ENCODE measurements at regions not wholly inside any gene's neighbourhood (a gene's known extent, or its start where the extent isn't known, plus 50 kb on each side); places are given as distances from the start of the nearest gene placed in this dataset.

DNA sequence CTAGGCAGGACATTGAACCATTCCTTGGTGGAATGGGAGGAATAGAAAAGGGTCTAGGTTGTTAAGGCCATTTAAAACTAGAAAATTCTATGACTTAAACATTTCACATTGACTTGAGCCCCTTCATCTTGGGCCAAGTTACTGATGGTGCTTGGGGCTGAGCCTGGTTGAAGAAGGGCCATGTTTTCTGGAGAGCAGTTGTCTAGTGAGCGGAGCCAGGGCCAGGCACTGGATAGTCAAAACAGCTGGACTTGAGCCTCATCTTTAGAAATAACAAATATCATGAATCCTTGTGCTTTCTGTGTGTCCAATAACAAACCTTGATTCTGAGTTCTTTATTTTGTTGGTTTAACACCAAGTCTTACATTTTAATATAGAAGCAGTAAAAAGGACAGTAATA is 134.6 kb upstream of the TCF21 start:
- DNase-seq (ENCODE audit: low read depth, low spot score) = no peak

GRCh38 chr6:133756078-133756695 is 132.7 kb upstream of the TCF21 start:
- no peak for DNase-seq (ENCODE audit: low read depth, low spot score)

DNA sequence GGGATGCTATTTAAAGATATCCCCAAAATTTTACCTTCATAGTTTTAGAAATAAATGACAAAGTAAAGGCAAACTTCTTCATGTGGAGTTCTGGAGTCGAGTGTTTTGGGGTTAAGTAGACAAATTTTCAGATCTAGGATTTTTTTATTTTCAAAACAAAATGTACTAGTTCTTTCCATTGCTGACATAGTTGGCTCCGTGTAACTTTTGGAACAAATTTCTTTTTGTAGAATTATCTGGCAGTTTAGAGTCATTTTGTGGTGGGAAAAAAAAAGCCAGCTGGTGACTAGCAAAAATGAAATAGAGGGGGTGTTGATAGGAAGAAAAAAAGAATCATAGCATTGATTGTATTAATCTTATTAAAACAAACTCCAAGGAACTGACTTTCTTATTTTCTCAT is 131.6 kb upstream of the TCF21 start:
- DNase-seq (ENCODE audit: low read depth, low spot score) = no peak

DNA sequence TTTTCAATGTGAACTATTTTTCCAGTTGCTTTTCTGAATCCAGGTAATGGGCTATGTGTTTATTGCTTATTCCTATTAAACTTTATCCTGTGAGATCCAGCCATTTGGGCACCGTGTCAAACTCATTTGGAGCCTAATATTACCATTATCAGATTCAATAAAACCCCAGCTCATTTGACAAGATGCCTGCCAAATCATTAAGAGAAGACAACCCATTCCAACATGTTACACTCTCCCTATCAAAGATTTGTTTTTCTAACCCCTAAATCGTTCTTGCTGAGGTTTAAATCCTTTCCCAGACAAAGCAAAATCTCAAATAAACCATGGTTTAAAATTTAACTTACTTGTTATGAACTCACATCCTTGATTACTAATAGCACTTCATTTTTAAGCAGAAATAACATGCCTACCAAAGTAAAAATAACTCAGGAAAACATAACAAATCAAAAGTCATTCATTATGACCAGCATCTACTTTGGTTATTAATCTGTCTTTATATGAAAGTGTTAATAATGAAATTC is 130.0 kb upstream of the TCF21 start:
- no peak for DNase-seq (ENCODE audit: low read depth, low spot score)

GRCh38 chr6:133759524-133759923 is 129.4 kb upstream of the TCF21 start:
- no peak for DNase-seq (ENCODE audit: low read depth, low spot score)

- DNase-seq (ENCODE audit: low read depth, low spot score) = no peak
Observed at GRCh38 chr6:133761706-133762105, 127.2 kb upstream of the TCF21 start.

- DNase-seq (ENCODE audit: low read depth, low spot score) = no peak
Observed at GRCh38 chr6:133764008-133764753, 124.7 kb upstream of the TCF21 start.

- no peak for DNase-seq (ENCODE audit: low read depth, low spot score)
Observed at GRCh38 chr6:133764754-133765208, 124.1 kb upstream of the TCF21 start.

DNA sequence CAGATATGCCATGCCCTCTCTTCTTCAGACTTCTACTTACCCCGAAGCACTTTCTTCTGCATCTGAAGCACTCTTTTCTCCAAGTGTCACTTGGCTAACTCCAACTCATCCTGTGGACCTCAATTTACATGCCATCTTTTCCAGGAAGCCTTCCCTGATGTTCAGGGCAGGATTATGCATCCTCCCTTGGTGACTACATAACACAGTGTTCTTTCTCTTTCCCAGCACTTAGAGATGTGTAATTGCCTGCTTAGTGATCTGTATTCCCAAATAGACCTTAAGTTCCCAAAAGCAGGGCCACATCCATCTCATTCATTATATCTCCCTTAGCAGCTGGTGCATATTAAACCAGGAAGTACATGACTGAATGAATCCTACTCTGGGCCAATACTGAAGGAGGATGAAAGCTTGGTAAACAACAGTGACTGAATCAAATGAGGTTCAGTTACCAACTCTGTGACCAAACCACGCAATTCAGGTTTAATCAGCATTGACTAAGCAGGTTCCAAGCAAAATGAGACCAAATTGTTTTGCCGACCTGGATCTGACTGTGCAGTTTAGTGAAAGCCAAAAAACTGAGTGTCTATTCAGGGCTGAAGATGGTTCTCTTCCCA is 121.4 kb upstream of the TCF21 start:
- no peak for DNase-seq (ENCODE audit: low read depth, low spot score)

DNA sequence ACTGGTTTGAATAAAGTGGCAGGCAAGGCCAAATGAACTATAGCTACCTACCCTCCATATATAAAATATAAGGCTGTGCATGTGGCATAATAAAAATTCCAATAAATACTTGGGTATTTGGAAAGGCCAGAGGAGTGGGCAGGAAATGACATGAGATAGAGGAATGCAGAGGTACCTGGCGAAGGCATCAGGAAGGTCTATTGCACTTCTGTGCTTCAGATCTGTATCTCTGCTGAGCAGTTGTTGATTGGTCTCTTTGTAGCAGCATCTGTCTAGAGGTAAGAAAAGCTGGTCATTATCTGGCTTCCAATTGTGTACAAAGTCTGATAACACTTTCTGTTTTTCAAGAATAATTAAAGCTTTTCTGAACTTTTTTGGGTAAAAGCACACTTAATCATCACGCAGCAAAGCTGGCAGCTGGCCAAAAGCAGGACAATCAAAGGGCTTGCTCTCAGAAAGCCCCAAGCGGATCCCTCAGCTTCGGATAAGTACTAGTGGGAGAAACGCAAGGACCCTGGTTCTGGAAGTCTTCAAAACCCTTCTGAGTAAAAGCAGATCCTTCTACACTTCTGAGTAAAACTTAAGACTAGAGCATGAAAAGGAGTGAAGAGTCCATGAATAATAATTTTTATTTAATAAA is 120.1 kb upstream of the TCF21 start:
- DNase-seq (ENCODE audit: low read depth, low spot score) = no peak

DNA sequence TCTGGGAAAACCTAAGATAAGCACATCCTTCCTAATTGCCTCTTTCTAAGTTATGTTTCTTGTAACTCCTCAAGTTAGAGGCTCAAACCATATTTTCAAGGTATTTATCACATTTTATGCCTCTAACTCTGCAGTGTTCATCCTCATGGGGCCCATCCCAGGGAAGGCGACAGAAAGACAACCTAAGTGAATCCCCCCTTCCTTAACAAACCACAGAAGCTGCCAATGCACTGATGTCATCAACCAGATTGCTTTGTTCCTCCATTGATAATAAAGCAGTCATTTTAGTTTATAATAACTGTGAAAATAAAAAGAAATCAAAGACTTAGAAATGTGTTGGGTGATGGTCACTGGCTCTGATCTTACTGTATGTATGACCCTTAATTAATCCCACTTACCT is 119.5 kb upstream of the TCF21 start:
- DNase-seq (ENCODE audit: low read depth, low spot score) = no peak

DNA sequence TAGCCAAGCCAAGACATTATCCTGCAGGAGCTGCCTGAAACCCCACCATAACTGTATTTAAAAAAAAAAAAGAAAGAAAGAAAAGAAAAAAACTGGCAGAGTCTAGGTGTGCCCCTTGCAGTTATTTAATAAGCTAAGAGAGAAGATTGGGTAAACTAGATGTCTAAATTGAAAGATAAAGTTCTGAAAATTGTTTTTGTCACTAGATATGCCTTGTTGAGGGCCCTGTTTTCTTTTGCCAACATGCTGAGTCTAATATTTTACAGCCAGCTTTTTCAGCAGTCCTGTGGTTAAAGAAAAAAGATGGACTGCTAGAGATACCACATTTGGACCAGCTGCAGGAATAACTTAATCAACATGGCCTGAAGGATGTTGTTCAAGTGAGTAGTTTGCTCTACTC is 116.3 kb upstream of the TCF21 start:
- DNase-seq (ENCODE audit: low read depth, low spot score) = no peak

DNA sequence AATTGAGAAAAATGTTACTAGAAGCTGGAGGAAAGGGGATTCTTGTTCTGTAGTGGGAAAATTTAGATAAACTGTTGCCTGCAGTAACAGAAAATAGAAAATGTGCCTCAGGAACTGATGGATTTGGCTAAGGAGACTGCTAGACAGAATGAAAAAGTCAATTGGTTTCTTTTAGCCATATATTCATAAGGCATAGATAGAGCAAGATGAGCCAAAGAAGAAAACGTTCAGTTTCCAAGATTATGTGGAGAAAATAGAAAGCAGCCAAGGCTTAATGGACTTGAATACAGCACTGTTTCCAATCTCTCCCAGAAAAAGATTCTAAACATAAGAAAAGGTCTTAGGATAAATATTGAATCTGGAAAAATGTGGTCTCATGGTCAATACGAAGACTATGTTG is 115.1 kb upstream of the TCF21 start:
- no peak for DNase-seq (ENCODE audit: low read depth, low spot score)

GRCh38 chr6:133774356-133774755 is 114.6 kb upstream of the TCF21 start:
- DNase-seq (ENCODE audit: low read depth, low spot score) = no peak

GRCh38 chr6:133778414-133779130 is 110.3 kb upstream of the TCF21 start:
- no peak for DNase-seq (ENCODE audit: low read depth, low spot score)

- no peak for DNase-seq (ENCODE audit: low read depth, low spot score)
Observed at GRCh38 chr6:133779916-133780695, 108.8 kb upstream of the TCF21 start.

- no peak for DNase-seq (ENCODE audit: low read depth, low spot score)
Observed at GRCh38 chr6:133786016-133786415, 102.9 kb upstream of the TCF21 start.

- no peak for DNase-seq (ENCODE audit: low read depth, low spot score)
Observed at GRCh38 chr6:133787122-133787521, 101.8 kb upstream of the TCF21 start.

DNA sequence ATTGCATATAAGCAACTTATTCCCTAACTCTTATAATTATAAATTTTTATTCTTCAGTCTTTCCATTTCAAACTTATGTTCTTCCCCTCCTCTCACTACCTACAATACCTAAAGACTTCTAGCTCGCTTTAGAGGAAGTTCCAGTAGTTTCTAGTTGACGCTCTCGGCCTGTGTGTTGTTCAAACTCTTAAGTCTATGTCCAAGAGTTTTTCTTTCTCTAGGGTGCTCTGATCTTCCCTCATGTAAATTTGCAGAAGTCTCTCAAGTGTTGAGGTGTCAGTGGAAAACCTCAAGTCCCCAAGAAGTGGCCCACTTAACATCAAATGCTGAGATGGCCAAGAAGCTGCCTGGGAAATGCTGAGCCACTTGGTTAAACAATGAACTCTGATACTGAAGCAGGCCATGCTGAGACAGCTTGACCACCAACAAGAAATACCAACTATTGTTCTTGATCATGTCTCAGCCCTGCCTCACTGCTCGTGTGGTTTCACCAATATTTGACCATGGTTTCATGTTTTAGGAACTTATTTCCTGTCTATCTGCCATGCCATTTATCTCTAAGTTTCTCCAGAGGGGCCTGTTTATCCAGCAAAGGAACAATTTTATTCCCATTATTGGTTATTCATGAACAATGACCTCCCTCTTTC is 100.9 kb upstream of the TCF21 start:
- DNase-seq (ENCODE audit: low read depth, low spot score) = no peak

DNA sequence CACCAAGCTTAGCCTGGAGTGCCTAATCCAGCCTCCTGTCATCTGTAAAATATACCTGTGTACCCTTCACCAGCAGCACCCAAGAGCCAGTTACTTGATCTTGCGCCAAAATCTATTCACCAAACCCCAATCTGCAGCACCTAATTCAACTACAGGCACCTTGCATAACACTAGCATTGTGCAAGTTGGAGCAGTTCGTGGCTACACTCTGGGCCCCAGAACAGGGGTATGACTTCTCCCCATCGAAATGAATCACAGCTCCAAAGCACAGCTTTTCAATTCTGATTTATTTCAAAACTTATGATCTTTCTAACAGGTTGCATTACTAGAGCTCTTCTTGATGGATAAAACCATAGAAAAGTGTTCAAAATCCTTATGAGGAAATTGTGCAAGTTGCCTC is 100.4 kb upstream of the TCF21 start:
- no peak for DNase-seq (ENCODE audit: low read depth, low spot score)
